H1 (cell line): ENCODE measurements at regions not wholly inside any gene's neighbourhood (a gene's known extent, or its start where the extent isn't known, plus 50 kb on each side); places are given as distances from the start of the nearest gene placed in this dataset.

Experiments used
- NANOG ChIP-seq: IDR thresholded peaks from 2 replicates; pipeline ENCODE4 v1.6.1; 2011; ENCODE audit warnings: low read length, low read depth, mild to moderate bottlenecking, inconsistent platforms; ENCODE audit not compliant: insufficient read depth, poor library complexity, severe bottlenecking
- TEAD4 ChIP-seq: IDR thresholded peaks from 2 replicates; pipeline ENCODE4 v1.6.1; 2012; ENCODE audit warnings: low read depth, low read length, inconsistent platforms, mixed read lengths
- TF ChIP-seq, protein P1 (sequence below): fragments of 300-600 bp; sonication (generic); IDR thresholded peaks from 2 replicates; pipeline ENCODE4 v1.7.1; 2012; ENCODE audit warnings: low read length, moderate library complexity, mild to moderate bottlenecking, inconsistent platforms; ENCODE audit not compliant: insufficient replicate concordance
- TF ChIP-seq, protein P2 (sequence below), 3 experiments: IDR thresholded peaks; 1 replicate in 2 of 3; 2 replicates in 1 of 3; pipeline versions ENCODE4 v1.5.1 to v1.6.1; 2011; ENCODE audit warnings: low read length in 3 of 3, mild to moderate bottlenecking in 3 of 3, inconsistent platforms in 2 of 3, low read depth in 1 of 3, moderate library complexity in 1 of 3; ENCODE audit not compliant: insufficient read depth in 1 of 3; ENCODE audit errors: control extremely low read depth in 1 of 3

DNA sequence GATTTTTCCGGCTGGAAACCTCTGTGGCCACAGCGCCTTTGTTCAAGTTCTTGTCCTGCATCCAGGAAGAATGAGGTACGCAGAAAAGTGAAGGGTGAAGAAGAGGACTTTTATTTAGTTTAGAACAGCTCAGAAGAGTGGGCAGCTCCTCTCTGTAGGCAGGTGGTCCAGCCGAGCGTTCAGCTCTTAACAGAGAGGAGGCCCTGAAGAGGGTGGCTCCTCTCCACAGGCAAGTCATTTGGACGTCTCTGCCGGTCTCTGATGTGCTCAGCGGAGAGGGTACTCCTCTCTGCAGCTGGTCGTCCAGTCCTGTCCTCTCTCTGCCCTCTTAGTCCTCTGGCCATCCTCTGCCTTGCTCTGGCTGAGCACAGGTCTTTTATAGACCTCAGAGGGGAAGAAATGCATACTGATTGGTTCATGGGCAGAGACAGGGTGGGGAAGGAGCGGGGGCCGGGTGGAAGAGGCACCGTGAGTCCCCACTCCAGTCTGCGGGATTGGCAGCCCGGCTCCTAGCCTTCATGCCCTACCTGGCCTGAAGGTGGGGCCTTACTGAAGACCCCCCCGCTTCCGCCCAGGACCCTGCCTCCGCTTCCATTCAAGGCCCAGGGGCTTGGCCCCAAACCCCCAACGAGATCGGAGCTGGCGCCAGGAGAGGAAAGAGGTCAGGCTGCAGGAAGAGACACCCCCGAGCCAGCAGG, 70.0 kb upstream of the NKD1 start (continued):
- TF ChIP-seq, protein P1, sequence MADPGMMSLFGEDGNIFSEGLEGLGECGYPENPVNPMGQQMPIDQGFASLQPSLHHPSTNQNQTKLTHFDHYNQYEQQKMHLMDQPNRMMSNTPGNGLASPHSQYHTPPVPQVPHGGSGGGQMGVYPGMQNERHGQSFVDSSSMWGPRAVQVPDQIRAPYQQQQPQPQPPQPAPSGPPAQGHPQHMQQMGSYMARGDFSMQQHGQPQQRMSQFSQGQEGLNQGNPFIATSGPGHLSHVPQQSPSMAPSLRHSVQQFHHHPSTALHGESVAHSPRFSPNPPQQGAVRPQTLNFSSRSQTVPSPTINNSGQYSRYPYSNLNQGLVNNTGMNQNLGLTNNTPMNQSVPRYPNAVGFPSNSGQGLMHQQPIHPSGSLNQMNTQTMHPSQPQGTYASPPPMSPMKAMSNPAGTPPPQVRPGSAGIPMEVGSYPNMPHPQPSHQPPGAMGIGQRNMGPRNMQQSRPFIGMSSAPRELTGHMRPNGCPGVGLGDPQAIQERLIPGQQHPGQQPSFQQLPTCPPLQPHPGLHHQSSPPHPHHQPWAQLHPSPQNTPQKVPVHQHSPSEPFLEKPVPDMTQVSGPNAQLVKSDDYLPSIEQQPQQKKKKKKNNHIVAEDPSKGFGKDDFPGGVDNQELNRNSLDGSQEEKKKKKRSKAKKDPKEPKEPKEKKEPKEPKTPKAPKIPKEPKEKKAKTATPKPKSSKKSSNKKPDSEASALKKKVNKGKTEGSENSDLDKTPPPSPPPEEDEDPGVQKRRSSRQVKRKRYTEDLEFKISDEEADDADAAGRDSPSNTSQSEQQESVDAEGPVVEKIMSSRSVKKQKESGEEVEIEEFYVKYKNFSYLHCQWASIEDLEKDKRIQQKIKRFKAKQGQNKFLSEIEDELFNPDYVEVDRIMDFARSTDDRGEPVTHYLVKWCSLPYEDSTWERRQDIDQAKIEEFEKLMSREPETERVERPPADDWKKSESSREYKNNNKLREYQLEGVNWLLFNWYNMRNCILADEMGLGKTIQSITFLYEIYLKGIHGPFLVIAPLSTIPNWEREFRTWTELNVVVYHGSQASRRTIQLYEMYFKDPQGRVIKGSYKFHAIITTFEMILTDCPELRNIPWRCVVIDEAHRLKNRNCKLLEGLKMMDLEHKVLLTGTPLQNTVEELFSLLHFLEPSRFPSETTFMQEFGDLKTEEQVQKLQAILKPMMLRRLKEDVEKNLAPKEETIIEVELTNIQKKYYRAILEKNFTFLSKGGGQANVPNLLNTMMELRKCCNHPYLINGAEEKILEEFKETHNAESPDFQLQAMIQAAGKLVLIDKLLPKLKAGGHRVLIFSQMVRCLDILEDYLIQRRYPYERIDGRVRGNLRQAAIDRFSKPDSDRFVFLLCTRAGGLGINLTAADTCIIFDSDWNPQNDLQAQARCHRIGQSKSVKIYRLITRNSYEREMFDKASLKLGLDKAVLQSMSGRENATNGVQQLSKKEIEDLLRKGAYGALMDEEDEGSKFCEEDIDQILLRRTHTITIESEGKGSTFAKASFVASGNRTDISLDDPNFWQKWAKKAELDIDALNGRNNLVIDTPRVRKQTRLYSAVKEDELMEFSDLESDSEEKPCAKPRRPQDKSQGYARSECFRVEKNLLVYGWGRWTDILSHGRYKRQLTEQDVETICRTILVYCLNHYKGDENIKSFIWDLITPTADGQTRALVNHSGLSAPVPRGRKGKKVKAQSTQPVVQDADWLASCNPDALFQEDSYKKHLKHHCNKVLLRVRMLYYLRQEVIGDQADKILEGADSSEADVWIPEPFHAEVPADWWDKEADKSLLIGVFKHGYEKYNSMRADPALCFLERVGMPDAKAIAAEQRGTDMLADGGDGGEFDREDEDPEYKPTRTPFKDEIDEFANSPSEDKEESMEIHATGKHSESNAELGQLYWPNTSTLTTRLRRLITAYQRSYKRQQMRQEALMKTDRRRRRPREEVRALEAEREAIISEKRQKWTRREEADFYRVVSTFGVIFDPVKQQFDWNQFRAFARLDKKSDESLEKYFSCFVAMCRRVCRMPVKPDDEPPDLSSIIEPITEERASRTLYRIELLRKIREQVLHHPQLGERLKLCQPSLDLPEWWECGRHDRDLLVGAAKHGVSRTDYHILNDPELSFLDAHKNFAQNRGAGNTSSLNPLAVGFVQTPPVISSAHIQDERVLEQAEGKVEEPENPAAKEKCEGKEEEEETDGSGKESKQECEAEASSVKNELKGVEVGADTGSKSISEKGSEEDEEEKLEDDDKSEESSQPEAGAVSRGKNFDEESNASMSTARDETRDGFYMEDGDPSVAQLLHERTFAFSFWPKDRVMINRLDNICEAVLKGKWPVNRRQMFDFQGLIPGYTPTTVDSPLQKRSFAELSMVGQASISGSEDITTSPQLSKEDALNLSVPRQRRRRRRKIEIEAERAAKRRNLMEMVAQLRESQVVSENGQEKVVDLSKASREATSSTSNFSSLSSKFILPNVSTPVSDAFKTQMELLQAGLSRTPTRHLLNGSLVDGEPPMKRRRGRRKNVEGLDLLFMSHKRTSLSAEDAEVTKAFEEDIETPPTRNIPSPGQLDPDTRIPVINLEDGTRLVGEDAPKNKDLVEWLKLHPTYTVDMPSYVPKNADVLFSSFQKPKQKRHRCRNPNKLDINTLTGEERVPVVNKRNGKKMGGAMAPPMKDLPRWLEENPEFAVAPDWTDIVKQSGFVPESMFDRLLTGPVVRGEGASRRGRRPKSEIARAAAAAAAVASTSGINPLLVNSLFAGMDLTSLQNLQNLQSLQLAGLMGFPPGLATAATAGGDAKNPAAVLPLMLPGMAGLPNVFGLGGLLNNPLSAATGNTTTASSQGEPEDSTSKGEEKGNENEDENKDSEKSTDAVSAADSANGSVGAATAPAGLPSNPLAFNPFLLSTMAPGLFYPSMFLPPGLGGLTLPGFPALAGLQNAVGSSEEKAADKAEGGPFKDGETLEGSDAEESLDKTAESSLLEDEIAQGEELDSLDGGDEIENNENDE: no peak
- TF ChIP-seq, protein P2, sequence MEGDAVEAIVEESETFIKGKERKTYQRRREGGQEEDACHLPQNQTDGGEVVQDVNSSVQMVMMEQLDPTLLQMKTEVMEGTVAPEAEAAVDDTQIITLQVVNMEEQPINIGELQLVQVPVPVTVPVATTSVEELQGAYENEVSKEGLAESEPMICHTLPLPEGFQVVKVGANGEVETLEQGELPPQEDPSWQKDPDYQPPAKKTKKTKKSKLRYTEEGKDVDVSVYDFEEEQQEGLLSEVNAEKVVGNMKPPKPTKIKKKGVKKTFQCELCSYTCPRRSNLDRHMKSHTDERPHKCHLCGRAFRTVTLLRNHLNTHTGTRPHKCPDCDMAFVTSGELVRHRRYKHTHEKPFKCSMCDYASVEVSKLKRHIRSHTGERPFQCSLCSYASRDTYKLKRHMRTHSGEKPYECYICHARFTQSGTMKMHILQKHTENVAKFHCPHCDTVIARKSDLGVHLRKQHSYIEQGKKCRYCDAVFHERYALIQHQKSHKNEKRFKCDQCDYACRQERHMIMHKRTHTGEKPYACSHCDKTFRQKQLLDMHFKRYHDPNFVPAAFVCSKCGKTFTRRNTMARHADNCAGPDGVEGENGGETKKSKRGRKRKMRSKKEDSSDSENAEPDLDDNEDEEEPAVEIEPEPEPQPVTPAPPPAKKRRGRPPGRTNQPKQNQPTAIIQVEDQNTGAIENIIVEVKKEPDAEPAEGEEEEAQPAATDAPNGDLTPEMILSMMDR (IDR thresholded peaks at IDR 0.05; ENCODE audit: control extremely low read depth in 1 of 3, insufficient read depth in 1 of 3, low read depth in 1 of 3, low read length in 3 of 3): no peak
- TF ChIP-seq TEAD4: no peak
- no peak for TF ChIP-seq NANOG
